Epithelial cell of prostate (primary cell): ENCODE measurements at regions not wholly inside any gene's neighbourhood (a gene's known extent, or its start where the extent isn't known, plus 50 kb on each side); places are given as distances from the start of the nearest gene placed in this dataset.
A peak's percentile ranks its signal among the peaks of the same experiment; 100 is the strongest.
"Not testable (repeated sequence)": the region's sequence is repeated elsewhere in the genome, so short reads cannot be mapped to it uniquely, and the experiment has no call there.

Experiments
- DNase-seq: peaks from one replicate; pipeline ENCODE4 v3.0.0-alpha.2; 2011; ENCODE audit warnings: low read depth, low spot score
- H3K27ac ChIP-seq: fragments of 450-650 bp; 2 replicates; pipeline ENCODE4 v1.5.1; 2017; ENCODE audit warnings: mild to moderate bottlenecking

DNA sequence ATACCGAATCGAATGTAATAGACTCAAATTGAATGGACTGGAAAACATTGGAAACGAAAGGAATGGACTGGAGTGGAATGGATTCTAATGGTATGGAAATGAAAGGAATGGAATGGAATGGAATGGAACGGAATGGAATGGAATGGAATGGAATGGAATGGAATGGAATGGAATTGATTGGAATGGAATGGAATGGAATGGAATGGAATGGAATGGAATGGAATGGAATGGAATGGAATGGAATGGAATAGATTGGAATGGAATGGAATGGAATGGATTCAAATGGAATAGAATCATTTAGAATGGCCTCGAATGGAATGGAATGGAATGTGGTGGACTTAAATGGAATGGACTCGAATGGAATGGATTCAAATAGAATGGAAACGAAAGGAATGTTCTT, 1057.5 kb upstream of the USP9Y start:
- H3K27ac ChIP-seq, DNase-seq: not testable (repeated sequence)

GRCh38 chrY:11668221-11668620, 1032.8 kb upstream of the USP9Y start:
- peak; percentile 2 for DNase-seq
- no peak overlapping the region for H3K27ac ChIP-seq
